ENCODE measurements at regions not wholly inside any gene's neighbourhood (a gene's known extent, or its start where the extent isn't known, plus 50 kb on each side); places are given as distances from the start of the nearest gene placed in this dataset.

- TF ChIP-seq EP300 (IDR thresholded peaks at IDR 0.05; ENCODE audit: borderline replicate concordance) (no peak), EGR1 (IDR thresholded peaks at IDR 0.05) (no peak), REST (IDR thresholded peaks at IDR 0.05; ENCODE audit: low read depth) (no peak), CREB1 (IDR thresholded peaks at IDR 0.05; ENCODE audit: low read depth) (no peak), YY1 (IDR thresholded peaks at IDR 0.05; ENCODE audit: low read depth) (no peak), MAX (IDR thresholded peaks at IDR 0.05) (no peak), CEBPB (IDR thresholded peaks at IDR 0.05) (no peak), RAD21 (IDR thresholded peaks at IDR 0.05; ENCODE audit: low read depth) (no peak), TAF1 (IDR thresholded peaks at IDR 0.05; ENCODE audit: low read depth) (no peak), FOXM1 (IDR thresholded peaks at IDR 0.05; ENCODE audit: borderline replicate concordance, low read depth) (no peak), USF1 (IDR thresholded peaks at IDR 0.05) (no peak)
Observed at GRCh38 chr20:55478724-55479450, 526.4 kb downstream of the CBLN4 start.
